HG02571 (cell line): ENCODE measurements at regions not wholly inside any gene's neighbourhood (a gene's known extent, or its start where the extent isn't known, plus 50 kb on each side); places are given as distances from the start of the nearest gene placed in this dataset.
"Not testable (repeated sequence)": the region's sequence is repeated elsewhere in the genome, so short reads cannot be mapped to it uniquely, and the experiment has no call there.

ENCODE experiments used
- ATAC-seq: cut with Tn5 transposase; IDR thresholded peaks from one replicate; pipeline ENCODE4 v1.9.1; 2021; ENCODE audit warnings: mild to moderate bottlenecking, moderate library complexity; ENCODE audit not compliant: unreplicated experiment

DNA sequence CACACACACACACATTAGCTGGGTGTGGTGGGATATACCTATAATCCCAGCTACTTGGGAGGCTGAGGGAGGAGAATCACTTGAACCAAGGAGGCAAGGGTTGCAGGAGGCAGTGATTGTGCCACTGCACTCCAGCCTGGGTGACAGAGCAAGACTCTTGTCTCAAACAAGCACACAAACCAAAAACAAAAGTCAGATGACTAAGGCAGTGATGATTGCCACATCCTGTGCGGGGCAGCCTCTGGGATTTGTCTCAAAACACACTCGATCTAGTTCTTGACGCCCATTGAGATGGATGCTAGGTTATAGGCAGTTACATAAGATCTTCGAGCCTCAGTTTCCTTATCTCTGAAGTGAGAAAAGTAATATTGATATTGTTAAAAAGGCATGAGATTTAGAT, 57.8 kb upstream of the NBPF8 start:
- ATAC-seq: not testable (repeated sequence)

GRCh38 chr1:120356170-120356569, 58.7 kb upstream of the NBPF8 start:
- not testable (repeated sequence) for ATAC-seq

DNA sequence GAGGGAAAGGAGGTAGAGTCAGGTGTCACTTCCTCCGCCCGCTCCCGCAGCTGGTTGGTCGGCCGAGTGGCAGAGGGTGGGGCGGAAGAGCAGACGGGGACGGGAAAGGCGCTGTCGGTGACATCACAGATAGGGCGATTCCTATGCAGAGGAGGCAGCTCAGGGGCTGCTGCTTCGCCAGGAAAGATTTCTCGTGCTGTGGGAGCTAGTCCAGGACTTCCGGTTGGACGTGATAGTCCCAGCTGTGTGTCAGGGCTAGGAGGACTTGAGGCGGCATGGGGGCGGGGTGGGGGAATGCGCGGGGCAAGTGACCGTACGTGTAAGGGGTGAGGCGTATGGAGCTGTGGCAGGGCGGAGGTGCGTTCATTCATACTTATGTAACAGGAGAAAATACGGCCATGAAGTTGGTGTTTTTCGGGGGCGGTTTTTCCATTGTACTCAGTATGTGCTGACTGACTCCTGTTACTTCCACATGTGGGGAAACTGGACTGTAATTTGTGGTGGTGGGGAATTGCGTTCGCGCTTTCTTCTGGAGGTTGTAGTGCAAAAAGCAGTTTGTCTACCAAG, 60.1 kb upstream of the NBPF8 start:
- ATAC-seq: peak; percentile 95

DNA sequence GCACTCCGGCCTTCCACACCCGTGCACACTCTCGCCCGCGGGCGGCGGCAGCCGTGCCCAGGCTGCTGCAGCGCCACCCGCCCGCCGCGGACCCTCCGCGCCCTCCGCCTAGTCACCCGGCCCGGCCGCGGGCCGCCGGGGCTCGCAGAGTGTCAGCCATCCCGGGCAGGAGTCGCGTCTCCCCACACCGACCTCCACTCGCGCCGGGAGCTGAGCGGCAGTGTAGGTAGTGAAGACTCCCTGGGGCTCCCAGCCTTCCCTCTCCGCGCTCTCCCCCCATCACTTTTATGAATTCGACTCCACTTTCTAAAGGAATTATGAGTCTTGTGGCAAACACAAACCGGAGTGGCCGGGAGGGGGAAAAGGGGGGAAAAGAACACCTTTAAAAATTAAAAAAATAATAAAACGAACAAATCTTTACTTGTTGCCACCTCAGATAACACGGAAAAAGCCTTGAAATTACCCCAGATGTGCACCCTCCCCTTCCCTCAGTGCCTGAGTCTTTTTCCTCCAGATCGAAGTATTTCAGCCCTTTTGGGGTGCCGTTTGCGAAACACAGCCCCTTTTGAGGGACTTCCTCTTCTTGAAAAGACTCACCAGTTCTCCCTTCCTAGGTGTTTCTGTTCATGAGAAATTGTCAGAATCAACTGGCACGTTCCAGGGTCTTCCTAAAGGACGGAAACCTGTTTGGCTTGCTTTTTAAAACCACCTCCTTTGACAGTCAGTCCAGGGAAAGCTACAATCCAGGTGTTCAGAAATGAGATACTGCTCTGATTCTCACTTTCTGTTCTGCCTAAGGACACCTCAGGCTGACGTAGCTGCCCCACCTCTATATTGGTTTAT, 72.4 kb upstream of the NBPF8 start:
- ATAC-seq: not testable (repeated sequence)

DNA sequence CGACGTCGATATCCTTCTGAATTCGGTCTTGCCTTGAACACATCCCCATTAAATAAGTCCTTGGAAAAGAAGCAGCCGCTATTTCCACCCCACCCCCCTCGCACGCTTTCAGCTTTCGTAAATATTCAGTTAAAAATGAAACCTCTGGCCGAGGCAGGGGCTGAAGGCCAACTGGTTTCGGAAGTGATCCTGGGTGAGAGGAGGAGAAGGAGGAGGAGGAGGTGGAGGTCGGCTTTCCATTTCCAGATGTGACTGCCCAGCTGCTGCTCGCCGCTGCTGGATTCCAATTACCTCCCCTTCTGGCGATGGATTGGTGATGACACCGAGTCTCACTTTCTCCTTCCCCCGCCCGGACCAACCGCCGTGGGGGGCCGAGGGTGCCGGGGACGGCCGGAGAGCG, 73.1 kb upstream of the NBPF8 start:
- not testable (repeated sequence) for ATAC-seq

DNA sequence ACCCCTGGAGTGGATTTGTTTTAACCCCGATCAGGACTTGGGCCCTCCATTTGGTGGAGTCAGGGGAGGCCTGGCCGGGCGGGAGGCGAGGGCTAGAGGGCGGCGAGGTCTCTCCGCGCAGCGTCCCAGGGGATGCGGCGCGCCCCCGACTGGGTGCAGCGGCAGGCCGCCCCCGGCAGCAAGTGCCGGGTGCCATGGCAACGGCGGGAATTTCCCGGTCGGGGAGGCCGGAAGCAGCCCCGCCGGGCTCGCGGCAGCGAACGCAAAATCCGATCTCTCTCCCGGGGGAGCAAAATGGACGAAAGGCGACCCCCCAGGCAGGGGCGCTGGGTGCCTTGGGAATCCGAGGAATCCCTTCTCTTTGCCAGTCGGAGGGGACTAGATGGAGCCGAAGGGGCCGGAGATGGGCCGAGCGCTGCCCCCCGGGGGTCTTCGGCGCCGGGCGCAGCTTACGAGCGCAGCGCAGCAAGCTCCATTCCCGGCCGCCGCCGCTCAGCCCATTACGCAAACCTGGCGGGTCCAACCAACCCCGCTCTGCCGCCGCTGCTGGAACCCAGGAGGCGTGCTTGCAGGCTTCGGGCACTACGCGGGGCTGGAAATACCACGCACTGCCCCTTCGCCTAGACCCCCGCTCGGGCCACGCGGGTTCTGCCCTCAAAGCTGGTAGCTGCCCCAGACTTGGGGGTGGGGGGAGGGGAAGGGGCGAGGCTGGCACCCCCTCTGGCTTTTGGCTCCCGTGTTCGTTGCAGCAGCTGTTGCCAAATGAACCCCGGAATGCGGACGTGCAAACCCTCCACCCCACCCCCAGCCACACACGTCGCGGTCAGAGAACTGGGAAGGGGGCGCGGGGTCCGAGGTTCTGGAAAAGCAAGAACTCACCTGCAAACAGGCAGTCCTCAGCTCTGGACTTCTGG, 73.7 kb upstream of the NBPF8 start:
- not testable (repeated sequence) for ATAC-seq

- not testable (repeated sequence) for ATAC-seq
Measured at GRCh38 chr1:120315738-120316137, 99.1 kb upstream of the NBPF8 start.

GRCh38 chr1:120311930-120312329, 102.9 kb upstream of the NBPF8 start:
- not testable (repeated sequence) for ATAC-seq

- ATAC-seq: not testable (repeated sequence)
Measured at GRCh38 chr1:120308940-120309578, 105.8 kb upstream of the NBPF8 start.

DNA sequence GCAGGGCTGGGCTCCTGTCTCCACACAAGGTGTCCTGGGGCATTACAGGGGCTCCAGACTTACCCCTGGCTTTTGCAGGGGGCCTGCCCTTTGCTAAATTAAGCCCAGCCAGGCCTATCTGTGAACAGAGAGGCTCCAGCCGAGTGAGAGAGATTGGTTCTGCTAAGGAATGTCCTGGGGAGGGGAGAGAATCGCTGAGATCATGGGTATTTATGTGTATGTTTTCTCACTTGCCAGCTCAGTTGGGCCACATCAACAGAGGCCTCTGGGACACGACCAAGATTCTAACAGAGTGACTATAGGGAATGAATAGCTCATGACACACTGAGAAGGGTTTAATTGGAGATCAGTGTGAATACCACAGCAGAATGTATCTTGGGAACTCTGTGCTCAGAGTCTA, 109.8 kb upstream of the NBPF8 start:
- ATAC-seq: not testable (repeated sequence)

DNA sequence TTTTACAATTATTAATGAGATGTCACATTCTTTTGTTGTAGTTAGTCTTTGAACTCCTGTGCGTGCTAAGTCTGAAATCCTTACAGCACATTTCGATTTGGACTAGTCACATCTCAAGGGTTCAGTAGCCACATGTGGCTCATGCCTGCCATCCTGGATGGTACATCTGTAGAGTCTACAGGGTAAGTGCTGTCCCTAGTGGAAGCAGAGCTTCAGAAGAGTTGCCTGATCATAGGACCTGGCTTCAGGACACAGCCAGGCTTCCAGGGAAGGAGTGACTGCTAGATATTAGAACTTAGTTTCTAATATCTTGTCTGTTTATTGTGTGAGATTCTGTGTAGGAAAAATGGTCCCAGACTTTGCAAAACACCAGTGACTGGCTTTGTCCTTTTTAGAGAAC, 110.5 kb upstream of the NBPF8 start:
- not testable (repeated sequence) for ATAC-seq

GRCh38 chr1:120299433-120300057, 115.3 kb upstream of the NBPF8 start:
- not testable (repeated sequence) for ATAC-seq

- ATAC-seq: not testable (repeated sequence)
Measured at GRCh38 chr1:120298487-120298886, 116.3 kb upstream of the NBPF8 start.

DNA sequence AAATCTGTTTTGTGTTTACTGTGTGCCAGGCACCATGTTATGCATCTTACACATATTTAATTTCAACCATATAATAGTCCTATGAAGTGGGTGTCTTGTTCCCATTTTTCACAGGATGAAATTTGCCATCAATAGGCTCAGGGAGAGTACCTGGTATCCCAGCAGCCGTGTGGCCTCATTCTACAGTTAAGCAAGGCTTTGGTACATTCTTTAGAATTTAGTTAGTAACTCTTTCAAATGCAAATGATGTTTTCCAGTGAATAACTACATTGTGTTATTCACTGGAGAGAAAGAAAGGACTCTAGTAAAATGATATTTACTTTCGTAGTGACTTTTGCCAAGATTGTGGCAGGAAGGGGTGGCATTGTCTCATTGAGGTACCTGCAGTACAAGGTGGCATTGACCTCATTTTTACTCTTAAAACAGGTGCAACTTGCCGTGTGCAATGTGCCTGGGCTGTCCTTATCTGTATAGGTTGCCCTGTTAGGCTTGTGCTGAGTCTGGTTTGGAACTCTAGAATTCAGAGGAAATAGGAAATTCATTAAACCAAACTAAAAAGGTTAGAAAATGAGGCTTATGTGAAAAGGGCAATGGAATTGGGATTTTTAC, 117.4 kb upstream of the NBPF8 start:
- not testable (repeated sequence) for ATAC-seq

- ATAC-seq: not testable (repeated sequence)
Measured at GRCh38 chr1:120290105-120290504, 113.8 kb upstream of the SEC22B start.

DNA sequence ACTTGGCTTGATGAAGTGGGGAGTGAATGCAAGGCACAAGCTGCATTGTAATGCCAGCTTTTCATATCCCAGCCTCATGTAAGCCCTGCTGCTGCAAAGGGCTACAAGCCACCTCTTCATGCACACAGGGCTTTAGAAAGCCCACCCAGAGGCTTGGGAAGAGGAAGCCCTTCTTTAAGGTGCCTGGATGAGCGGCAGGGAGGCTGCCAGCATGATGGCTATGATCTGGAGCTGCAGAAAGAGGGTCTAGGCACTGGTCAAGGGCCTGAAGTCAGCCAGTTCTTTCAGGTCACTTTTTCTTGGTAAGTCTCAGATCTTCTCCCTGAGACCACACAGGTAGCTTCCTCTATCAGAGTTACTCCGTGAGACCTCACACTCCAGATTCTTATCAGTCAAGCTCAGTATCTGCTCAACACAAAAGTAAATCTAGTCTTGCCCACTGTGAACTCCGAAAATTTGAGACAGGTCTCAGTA, 113.3 kb upstream of the SEC22B start:
- ATAC-seq: not testable (repeated sequence)

DNA sequence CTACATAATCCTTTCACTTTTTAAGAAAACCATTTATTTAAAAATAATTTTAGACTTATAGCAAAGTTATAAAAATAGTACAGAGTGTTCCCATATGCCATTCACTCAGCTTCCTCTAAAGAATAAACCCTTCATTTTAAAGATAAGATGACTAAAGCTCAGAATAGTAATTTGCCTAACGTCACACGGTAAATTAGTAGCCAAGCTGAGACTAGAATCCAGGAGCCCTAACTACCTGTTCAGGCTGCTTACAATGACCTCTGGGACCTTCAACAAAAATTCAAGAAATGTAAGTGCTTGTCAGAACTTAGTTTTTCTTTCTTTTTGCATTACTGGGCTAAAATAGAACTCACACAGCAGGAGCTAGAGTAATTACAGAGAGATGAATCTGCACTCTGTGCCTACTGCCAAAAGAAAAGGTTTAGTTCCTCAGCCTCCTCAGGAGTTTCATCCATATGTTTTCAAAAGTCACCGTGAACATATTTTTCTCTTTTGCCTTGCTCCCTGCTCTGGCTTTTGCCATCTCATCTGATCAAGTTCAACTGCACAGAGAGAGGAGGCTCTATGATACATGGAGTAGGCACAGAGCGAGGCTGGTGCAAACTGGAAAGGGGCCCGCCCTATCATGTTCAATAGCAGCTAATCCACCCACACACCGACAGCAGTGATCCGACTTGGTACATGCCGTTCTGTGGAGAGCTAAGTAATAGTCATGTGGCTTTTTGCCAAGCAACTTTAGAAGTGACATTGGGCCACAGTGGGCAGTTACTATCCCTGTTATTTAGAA, 112.7 kb upstream of the SEC22B start:
- ATAC-seq: not testable (repeated sequence)

GRCh38 chr1:120288167-120288566, 111.8 kb upstream of the SEC22B start:
- not testable (repeated sequence) for ATAC-seq
